Activated CD4-positive, alpha-beta T cell treated with anti-CD3 and anti-CD28 coated beads for 48 hours (primary cell): ENCODE measurements at regions not wholly inside any gene's neighbourhood (a gene's known extent, or its start where the extent isn't known, plus 50 kb on each side); places are given as distances from the start of the nearest gene placed in this dataset.
"Not testable (repeated sequence)": the region's sequence is repeated elsewhere in the genome, so short reads cannot be mapped to it uniquely, and the experiment has no call there.

Source experiments
- DNase-seq: peaks from one replicate; pipeline ENCODE4 v3.0.0-alpha.2; 2020

DNA sequence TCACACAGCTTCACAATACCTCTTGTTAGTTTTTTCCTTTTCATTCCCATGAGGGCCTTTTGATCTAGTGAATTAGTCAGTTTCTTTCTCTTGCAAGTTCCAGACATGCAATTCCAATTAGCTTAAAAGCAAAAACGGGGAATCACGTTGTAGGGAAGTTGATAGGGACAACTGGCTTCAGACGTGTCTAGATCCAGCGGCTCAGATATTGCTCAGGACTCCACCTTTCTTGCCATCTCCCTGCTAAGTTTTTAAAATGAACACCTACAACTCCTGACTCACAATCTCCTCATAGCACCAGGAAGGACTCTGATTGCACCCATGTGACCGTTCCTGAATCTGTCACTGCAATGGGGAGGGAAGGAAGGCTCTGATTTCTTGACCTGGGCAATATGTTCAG is 63.8 kb upstream of the ARHGAP29 start:
- DNase-seq: no peak

DNA sequence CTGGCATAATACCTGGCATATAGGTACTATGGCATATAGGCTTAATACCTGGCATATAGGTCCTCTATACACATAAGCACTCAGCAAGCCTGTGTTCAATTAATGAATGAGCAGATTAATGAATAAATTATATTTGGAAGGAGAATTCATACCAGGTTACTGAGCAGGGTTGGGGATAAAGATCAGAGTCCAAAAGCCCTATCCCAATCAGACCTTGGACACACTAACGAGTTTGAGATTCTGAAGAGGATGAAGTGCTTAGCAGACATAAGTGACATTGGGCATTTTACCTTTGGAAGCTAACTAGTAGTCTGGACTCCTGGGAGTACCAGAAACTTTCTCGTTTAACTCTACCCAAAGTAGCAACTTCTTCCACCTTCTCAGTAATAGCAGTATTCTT is 63.3 kb upstream of the ARHGAP29 start:
- no peak for DNase-seq

DNA sequence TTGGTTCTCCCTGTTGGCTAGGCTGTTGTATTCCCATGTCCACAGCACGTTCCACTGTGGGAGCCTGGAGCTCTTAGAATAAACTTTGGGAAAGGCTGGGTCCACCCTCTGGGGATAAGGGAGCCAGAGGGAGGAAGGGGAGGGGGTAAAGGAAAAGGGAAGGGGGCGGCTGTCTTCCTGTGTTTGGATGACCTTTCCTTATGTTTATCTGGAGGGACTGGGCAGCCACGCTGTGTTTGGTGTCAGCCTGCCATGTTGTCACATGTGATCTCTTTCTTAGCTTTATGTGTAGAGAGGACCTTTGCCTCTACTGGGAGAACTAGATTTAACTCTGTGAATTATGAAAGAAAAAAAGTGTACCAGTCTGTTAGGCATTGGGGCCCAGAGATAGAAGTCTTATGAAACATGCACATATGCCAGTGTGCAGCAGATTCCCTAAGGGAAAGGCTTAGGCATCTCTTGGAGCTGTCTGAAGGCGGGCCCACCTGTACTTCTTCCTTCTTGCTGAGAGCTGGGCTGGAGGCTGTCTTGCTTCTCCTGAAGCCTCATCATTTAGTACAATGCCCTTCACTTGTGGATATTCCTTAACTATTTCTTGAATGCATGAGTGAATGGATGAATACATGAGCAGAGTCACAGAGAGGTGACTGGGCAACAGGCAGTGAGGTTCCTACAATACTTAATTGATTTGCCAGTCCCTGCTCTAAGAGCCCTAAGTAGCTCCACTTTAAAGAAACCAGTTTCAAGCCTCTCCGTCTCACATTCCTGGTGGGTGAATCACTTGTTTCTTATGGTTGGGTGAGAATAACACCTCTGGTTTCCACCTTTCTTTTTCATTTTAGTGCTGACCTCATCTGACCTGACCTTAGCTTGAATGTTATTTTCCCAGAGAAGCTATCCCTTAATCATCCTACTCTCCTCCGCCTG is 62.5 kb upstream of the ARHGAP29 start:
- no peak for DNase-seq

DNA sequence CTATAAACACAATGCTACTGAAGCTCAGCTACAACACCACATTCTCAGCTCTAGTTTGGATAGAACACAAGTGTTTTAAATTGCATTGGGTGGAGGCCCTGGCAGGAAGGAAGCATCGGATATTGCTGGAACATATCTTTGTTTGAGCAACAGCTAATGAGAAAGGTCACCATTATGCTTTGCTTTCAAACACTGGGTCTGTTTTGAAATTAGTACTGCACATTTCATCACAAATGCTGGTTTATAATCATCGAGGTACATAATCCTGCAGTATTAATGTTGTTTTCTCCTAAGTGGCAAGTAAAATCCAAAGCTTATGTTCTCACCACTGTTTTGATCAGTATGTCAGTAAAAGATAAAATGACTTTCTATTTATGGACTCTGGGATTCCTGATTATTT is 61.5 kb upstream of the ARHGAP29 start:
- DNase-seq: no peak

DNA sequence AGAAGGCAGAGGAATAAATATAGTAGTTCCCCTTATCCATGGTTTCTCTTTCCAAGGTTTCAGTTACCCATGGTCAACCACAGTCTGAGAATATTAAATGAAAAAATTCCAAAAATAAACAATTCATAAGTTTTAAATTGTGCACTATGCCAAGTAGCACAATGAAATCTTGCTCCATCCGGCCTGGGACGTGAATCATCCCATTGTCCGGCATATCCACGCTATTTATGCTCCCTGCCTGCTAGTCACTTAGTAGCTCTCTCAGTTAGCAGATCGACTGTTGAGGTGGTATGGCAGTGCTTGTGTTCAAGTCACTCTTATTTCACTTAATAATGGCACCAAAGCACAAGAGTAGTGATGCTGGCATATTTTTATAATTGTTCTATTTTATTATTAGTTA is 58.6 kb upstream of the ARHGAP29 start:
- no peak for DNase-seq

DNA sequence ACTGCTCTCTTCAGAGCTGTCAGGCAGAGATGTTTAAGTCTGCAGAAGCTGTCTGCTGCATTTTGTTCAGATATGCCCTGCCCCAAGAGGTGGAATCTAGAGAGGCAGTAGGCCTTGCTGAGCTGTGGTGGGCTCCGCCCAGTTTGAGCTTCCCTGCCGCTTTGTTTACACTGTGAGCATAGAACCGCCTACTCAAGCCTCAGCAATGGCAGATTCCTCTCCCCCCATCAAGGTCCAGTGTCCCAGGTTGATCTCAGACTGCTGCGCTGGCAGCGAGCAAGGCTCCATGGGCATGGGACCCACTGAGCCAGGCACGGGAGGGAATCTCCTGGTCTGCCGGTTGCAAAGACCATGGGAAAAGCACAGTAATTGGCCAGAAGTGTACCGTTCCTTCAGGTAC is 55.6 kb upstream of the ARHGAP29 start:
- not testable (repeated sequence) for DNase-seq

DNA sequence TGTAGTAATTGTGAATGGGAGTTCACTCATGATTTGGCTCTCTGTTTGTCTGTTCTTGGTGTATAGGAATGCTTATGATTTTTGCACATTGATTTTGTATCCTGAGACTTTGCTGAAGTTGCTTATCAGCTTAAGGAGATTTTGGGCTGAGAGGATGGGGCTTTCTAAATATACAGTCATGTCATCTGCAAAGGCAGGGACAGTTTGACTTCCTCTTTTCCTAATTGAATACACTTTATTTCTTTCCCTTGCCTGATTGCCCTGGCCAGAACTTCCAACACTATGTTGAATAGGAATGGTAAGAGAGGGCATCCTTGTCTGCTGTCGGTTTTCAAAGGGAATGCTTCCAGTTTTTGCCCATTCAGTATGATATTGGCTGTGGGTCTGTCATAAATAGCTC is 51.9 kb upstream of the ARHGAP29 start:
- not testable (repeated sequence) for DNase-seq
